Gastroesophageal sphincter (tissue), 4 donors: ENCODE measurements at regions not wholly inside any gene's neighbourhood (a gene's known extent, or its start where the extent isn't known, plus 50 kb on each side); places are given as distances from the start of the nearest gene placed in this dataset.

ENCODE experiments used
- ATAC-seq: fragments of 150-250 bp; one replicate; pipeline ENCODE4 v1.9.1; 2016; ENCODE audit warnings: mild to moderate bottlenecking, moderate library complexity
- H3K27ac ChIP-seq, 4 donors: fragments of 200-600 bp; sonication (generic) in 3 of 4; 1 replicate in 3 of 4; 2 replicates in 1 of 4; pipeline ENCODE4 v1.5.1; 2016 to 2019
- H3K27me3 ChIP-seq: fragments of 200-600 bp; sonication (generic); one replicate; pipeline ENCODE4 v1.5.1; 2019
- H3K36me3 ChIP-seq, 2 donors: fragments of 200-600 bp; sonication (generic); one replicate each; pipeline ENCODE4 v1.5.1; 2019; ENCODE audit warnings: control low read depth in 1 of 2
- H3K4me1 ChIP-seq, 3 donors: fragments of 200-600 bp; sonication (generic); 1 replicate in 2 of 3; 2 replicates in 1 of 3; pipeline ENCODE4 v1.5.1; 2016 to 2019; ENCODE audit warnings: control low read depth in 2 of 3
- H3K4me3 ChIP-seq, 2 donors: fragments of 200-600 bp; sonication (generic); one replicate each; pipeline ENCODE4 v1.5.1; 2019; ENCODE audit warnings: mild to moderate bottlenecking in 1 of 2, moderate library complexity in 1 of 2
- H3K9me3 ChIP-seq, 3 donors: fragments of 200-600 bp; sonication (generic); one replicate each; pipeline ENCODE4 v1.5.1; 2017 to 2019; ENCODE audit warnings: control low read depth in 2 of 3
- EP300 ChIP-seq: sonication (generic); formaldehyde crosslinking; IDR thresholded peaks from one replicate; pipeline ENCODE4 v1.6.1; 2017; ENCODE audit warnings: antibody characterized with exemption, mild to moderate bottlenecking
- POLR2A ChIP-seq, 2 donors: fragments of 450-650 bp; IDR thresholded peaks; one replicate each; pipeline ENCODE4 v1.6.1; 2017; ENCODE audit warnings: antibody characterized with exemption in 2 of 2, mild to moderate bottlenecking in 2 of 2, moderate library complexity in 1 of 2
- POLR2AphosphoS5 ChIP-seq: sonication (generic); formaldehyde crosslinking; IDR thresholded peaks from one replicate; pipeline ENCODE4 v1.6.1; 2017; ENCODE audit warnings: antibody characterized with exemption
- WGBS, 2 donors: methylation state at CpG; one replicate each; pipeline ENCODE4 v1.1.5; 2018; ENCODE audit warnings: low coverage in 1 of 2; 5-methylcytosine and 5-hydroxymethylcytosine counted together
- TF ChIP-seq, protein P1 (sequence below), 4 experiments: fragments of 200-600 bp in 2 of 4; fragments of 450-650 bp in 2 of 4; sonication (generic) in 1 of 4; IDR thresholded peaks; one replicate each; pipeline ENCODE4 v1.5.1; 2017 to 2019; ENCODE audit warnings: antibody characterized with exemption in 4 of 4, mild to moderate bottlenecking in 2 of 4, moderate library complexity in 2 of 4

DNA sequence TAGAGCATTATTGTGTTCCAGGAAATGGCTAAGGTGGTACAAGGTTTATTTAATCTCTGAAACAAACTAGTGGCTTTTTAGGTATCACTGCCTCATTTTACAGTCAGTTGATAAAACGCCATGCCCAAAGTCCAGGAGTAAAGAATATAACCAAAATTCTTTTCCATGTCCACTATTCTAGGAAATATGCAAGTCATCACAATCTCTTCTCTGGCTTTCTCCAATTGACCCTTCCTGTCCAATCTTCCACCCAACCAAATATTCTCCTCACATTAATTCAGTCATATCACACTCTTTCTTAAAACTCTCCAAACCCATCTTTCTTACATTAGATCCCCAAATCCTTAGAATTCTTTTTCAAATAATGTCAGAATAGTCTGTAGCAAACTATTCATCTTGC, 1110.0 kb upstream of the CDH8 start:
- ATAC-seq: no peak

DNA sequence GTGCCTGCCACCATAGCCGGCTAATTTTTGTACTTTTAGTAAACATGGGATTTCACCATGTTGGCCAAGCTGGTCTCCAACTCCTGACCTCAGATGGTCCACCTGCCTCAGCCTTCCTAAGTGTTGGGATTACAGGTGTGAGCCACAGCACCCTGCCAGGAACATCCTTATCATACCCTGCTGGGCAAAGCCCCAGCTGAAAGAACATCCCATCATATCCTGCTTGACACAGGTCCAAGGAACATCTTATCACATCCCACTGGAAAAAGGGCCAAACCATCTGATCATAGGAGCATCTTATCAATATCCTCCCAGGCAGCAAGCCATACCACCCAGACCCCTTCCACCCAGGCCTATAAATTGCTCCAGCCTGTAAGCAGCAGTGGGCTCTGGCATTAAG, 1109.2 kb upstream of the CDH8 start:
- H3K36me3 ChIP-seq: no peaks in the 10 kb centered on the region
- no peaks in the 10 kb centered on the region for H3K27me3 ChIP-seq
- H3K9me3 ChIP-seq: no peaks in the 10 kb centered on the region
- TF ChIP-seq POLR2AphosphoS5 (no peak), EP300 (no peak), POLR2A (IDR thresholded peaks at IDR 0.05) (no peak)
- TF ChIP-seq, protein P1, sequence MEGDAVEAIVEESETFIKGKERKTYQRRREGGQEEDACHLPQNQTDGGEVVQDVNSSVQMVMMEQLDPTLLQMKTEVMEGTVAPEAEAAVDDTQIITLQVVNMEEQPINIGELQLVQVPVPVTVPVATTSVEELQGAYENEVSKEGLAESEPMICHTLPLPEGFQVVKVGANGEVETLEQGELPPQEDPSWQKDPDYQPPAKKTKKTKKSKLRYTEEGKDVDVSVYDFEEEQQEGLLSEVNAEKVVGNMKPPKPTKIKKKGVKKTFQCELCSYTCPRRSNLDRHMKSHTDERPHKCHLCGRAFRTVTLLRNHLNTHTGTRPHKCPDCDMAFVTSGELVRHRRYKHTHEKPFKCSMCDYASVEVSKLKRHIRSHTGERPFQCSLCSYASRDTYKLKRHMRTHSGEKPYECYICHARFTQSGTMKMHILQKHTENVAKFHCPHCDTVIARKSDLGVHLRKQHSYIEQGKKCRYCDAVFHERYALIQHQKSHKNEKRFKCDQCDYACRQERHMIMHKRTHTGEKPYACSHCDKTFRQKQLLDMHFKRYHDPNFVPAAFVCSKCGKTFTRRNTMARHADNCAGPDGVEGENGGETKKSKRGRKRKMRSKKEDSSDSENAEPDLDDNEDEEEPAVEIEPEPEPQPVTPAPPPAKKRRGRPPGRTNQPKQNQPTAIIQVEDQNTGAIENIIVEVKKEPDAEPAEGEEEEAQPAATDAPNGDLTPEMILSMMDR (IDR thresholded peaks at IDR 0.05): no peak
- no peaks in the 10 kb centered on the region for H3K4me1 ChIP-seq
- ATAC-seq: no peak
- WGBS, 2 donors: 100% methylated on average over 1 of the region's 1 CpG; no CpG with 5 or more reads in 1 of the 2 donors
- no peak overlapping the region for H3K4me3 ChIP-seq
- H3K27ac ChIP-seq: no peak overlapping the region

More for the DNA sequence above, 1110.0 kb upstream of the CDH8 start:
- TF ChIP-seq, protein P1 (IDR thresholded peaks at IDR 0.05): no peak
- TF ChIP-seq EP300: no peak
- no peak for TF ChIP-seq POLR2AphosphoS5
- TF ChIP-seq POLR2A (IDR thresholded peaks at IDR 0.05): no peak
- Histone ChIP-seq H3K27me3 (no peaks in the 10 kb centered on the region), H3K4me3 (no peak overlapping the region), H3K9me3 (no peaks in the 10 kb centered on the region), H3K27ac (no peak overlapping the region), H3K36me3 (no peaks in the 10 kb centered on the region), H3K4me1 (no peaks in the 10 kb centered on the region)
- WGBS, 2 donors: 64 to 73% methylated on average over 1 of the region's 1 CpG

DNA sequence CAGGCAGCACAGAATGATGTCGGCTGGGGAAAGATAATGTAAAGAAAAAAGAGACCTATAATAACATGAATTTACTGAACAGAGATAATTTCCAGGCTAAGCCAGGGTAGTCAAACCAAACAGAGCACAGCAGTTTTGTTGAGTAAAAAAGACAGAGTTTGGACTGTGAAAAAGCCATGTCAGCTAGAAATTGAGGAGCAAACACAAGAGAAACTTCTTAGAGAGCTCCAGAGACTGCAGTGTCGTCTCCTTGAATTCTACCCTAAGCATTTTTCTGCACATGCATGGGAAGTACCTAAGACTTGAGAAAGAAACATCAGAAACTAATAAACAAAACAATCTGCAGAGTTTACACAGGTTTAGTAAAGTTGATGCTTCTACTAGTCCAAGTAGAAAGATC, 1098.8 kb upstream of the CDH8 start:
- no peaks in the 10 kb centered on the region for H3K36me3 ChIP-seq
- TF ChIP-seq EP300: no peak
- TF ChIP-seq POLR2AphosphoS5: no peak
- TF ChIP-seq, protein P1 (IDR thresholded peaks at IDR 0.05): no peak
- no peak for TF ChIP-seq POLR2A (IDR thresholded peaks at IDR 0.05)
- H3K4me1 ChIP-seq: no peaks in the 10 kb centered on the region
- 57 to 100% methylated on average over 2 of the region's 2 CpGs for WGBS, 2 donors
- H3K27ac ChIP-seq: no peak overlapping the region
- H3K9me3 ChIP-seq: no peaks in the 10 kb centered on the region
- H3K4me3 ChIP-seq: no peak overlapping the region
- no peaks in the 10 kb centered on the region for H3K27me3 ChIP-seq
- no peak for ATAC-seq

DNA sequence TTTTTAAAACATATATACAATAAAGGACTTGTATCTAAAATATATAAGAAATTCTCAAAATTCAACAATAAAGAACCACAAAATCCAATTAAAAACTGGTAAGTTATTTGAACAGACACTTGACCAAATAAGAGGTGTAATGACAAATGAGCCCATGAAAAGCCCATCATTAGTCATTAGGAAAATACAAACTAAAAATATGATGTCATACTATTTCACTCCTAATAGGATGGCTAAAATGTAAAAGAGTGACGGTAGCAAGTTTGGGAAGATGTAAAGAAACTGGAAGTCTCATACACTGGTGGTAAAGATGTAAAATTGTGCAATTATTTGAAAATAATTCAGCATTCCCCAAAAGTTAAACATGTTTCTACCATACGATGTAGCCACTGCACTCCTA, 1095.3 kb upstream of the CDH8 start:
- TF ChIP-seq POLR2A (IDR thresholded peaks at IDR 0.05) (no peak), EP300 (no peak), POLR2AphosphoS5 (no peak)
- TF ChIP-seq, protein P1 (IDR thresholded peaks at IDR 0.05): no peak
- Histone ChIP-seq H3K27ac (no peak overlapping the region), H3K4me3 (no peak overlapping the region), H3K27me3 (no peaks in the 10 kb centered on the region), H3K9me3 (peaks cover 0 to 9% (median 0%) of the 10 kb centered on the region in 3 donors), H3K36me3 (no peaks in the 10 kb centered on the region), H3K4me1 (no peaks in the 10 kb centered on the region)
- ATAC-seq: no peak
- 68 to 73% methylated on average over 2 of the region's 2 CpGs for WGBS, 2 donors

DNA sequence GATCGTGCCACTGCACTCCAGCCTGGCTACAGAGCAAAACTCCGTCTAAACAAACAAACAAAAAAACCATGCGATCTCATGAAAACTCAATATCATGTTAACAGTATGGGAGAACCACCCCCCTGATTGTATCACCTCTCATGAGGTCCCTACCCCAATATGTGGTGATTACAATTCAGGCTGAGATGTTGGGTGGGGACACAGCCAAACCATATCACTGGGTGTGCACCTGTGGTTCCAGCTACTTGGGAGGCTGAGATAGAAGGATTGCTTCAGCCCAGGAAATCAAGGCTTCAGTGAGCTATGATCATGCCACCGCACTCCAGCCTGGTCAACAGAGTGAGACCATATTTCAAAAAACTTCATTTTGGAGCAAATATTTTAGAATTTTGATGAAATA, 1094.7 kb upstream of the CDH8 start:
- Histone ChIP-seq H3K36me3 (no peaks in the 10 kb centered on the region), H3K9me3 (peaks cover 0 to 9% (median 0%) of the 10 kb centered on the region in 3 donors), H3K27me3 (no peaks in the 10 kb centered on the region), H3K4me3 (no peak overlapping the region), H3K4me1 (no peaks in the 10 kb centered on the region), H3K27ac (no peak overlapping the region)
- WGBS, 2 donors: 90 to 92% methylated on average over 2 to 4 of the region's 4 CpGs
- TF ChIP-seq, protein P1 (IDR thresholded peaks at IDR 0.05): no peak
- TF ChIP-seq POLR2A (IDR thresholded peaks at IDR 0.05) (no peak), EP300 (no peak), POLR2AphosphoS5 (no peak)
- no peak for ATAC-seq
